ENCODE measurements at regions not wholly inside any gene's neighbourhood (a gene's known extent, or its start where the extent isn't known, plus 50 kb on each side); places are given as distances from the start of the nearest gene placed in this dataset.

- Mint-ChIP-seq H3K9me3 (0 out of 5 replicates have a peak, but pooled peaks cover 0 to 2% of the 10 kb centered on the region in 2 experiments), H3K4me1 (no peaks in the 10 kb centered on the region), H3K27ac (0 out of 7 replicates have a peak overlapping the region, but pooled peaks of 1 of the 3 experiments have one; percentile 42), H3K27me3 (ENCODE audit: low read depth) (no peaks in the 10 kb centered on the region), H3K4me3 (no peak overlapping the region), H3K36me3 (ENCODE audit: insufficient read depth in 1 of 3, low read depth in 3 of 3) (no peaks in the 10 kb centered on the region)
- Histone ChIP-seq H2BK120ac (ENCODE audit: low read depth, low read length, poor library complexity, severe bottlenecking) (no peak overlapping the region), H3K4me2 (ENCODE audit: insufficient read depth, insufficient read length, low read length) (no peak overlapping the region), H3K9me3 (ENCODE audit: control insufficient read depth, low read depth, low read length) (no peaks in the 10 kb centered on the region), H3K18ac (ENCODE audit: insufficient read length, low read depth, low read length) (no peak overlapping the region), H3K79me1 (ENCODE audit: insufficient read depth, low read depth, low read length, poor library complexity, severe bottlenecking) (no peaks in the 10 kb centered on the region), H2AK5ac (ENCODE audit: insufficient read length, low read length) (no peak overlapping the region), H4K8ac (replicated peaks; ENCODE audit: insufficient read length, low read depth, low read length) (no peak overlapping the region), H3T11ph (ENCODE audit: low read length) (no peak overlapping the region), H3K56ac (ENCODE audit: insufficient read length, low read depth, low read length) (no peak overlapping the region), H3K79me2 (ENCODE audit: insufficient read depth, low read length) (no peaks in the 10 kb centered on the region), H3K27ac (ENCODE audit: insufficient read length, low read depth, low read length) (no peak overlapping the region), H3K9ac (ENCODE audit: extremely low read depth, insufficient read length, low read length) (no peak overlapping the region), H4K5ac (ENCODE audit: insufficient read length, low read depth, low read length) (no peak overlapping the region), H4K20me1 (ENCODE audit: control insufficient read depth, insufficient read depth, insufficient read length) (no peaks in the 10 kb centered on the region), H2BK15ac (ENCODE audit: low read depth, low read length) (no peak overlapping the region), H3K4me1 (ENCODE audit: insufficient read depth, low read length) (no peaks in the 10 kb centered on the region), H2BK20ac (ENCODE audit: low read depth, low read length, poor library complexity, severe bottlenecking) (no peak overlapping the region), H3K4ac (ENCODE audit: low read depth, low read length) (no peak overlapping the region), H3K23me2 (ENCODE audit: insufficient read length, low read depth, low read length, poor library complexity, severe bottlenecking) (no peaks in the 10 kb centered on the region), H3K27me3 (ENCODE audit: insufficient read depth, low read length) (no peaks in the 10 kb centered on the region), H2BK5ac (ENCODE audit: insufficient read length, low read length) (no peak overlapping the region), H2AFZ (ENCODE audit: low read length) (no peak overlapping the region), H4K91ac (ENCODE audit: insufficient read length, low read depth, low read length) (no peak overlapping the region), H3K23ac (ENCODE audit: insufficient read length, low read depth, low read length) (no peak overlapping the region), H3K14ac (ENCODE audit: insufficient read depth, low read length) (no peak overlapping the region), H2BK12ac (ENCODE audit: insufficient read length, low read depth, low read length) (no peak overlapping the region)
- no peak for TF ChIP-seq CTCF (conservative IDR thresholded peaks at IDR 0.05)
- no peak for DNase-seq
- no CpG with 5 or more reads among the region's 6 CpGs for WGBS (ENCODE audit: extremely low coverage, insufficient read length, low lambda C conversion rate)
These were observed 107.5 kb upstream of the SERPINE2 start for GRCh38 chr2:224146356-224147160.

Data from H9 (cell line).